ENCODE measurements at regions not wholly inside any gene's neighbourhood (a gene's known extent, or its start where the extent isn't known, plus 50 kb on each side); places are given as distances from the start of the nearest gene placed in this dataset.

GRCh38 chr6:120993929-120994572 lies 340.2 kb downstream of the TBC1D32 start:
- no peak for TF ChIP-seq CTCF (IDR thresholded peaks at IDR 0.05; ENCODE audit: insufficient read depth, low read length)
- DNase-seq (ENCODE audit: low read depth): no peak
- no peak overlapping the region for H3K4me3 ChIP-seq (ENCODE audit: low read depth, low read length)

GRCh38 chr6:120992257-120992656 lies 342.0 kb downstream of the TBC1D32 start:
- DNase-seq (ENCODE audit: low read depth): no peak
- no peak for TF ChIP-seq CTCF (IDR thresholded peaks at IDR 0.05; ENCODE audit: insufficient read depth, low read length)
- no peak overlapping the region for H3K4me3 ChIP-seq (ENCODE audit: low read depth, low read length)

- no peak for TF ChIP-seq CTCF (IDR thresholded peaks at IDR 0.05; ENCODE audit: insufficient read depth, low read length)
These were observed 343.4 kb downstream of the TBC1D32 start for GRCh38 chr6:120990866-120991265.

GRCh38 chr6:120981835-120982234 lies 352.4 kb downstream of the TBC1D32 start:
- TF ChIP-seq CTCF (IDR thresholded peaks at IDR 0.05; ENCODE audit: insufficient read depth, low read length): no peak
- no peak for DNase-seq (ENCODE audit: low read depth)
- H3K4me3 ChIP-seq (ENCODE audit: low read depth, low read length): no peak overlapping the region

More at GRCh38 chr6:120990866-120991265, 343.4 kb downstream of the TBC1D32 start:
- H3K4me3 ChIP-seq (ENCODE audit: low read depth, low read length): no peak overlapping the region
- DNase-seq (ENCODE audit: low read depth): no peak

GRCh38 chr6:120966321-120966720 lies 368.0 kb downstream of the TBC1D32 start:
- DNase-seq (ENCODE audit: low read depth): no peak
- TF ChIP-seq CTCF (IDR thresholded peaks at IDR 0.05; ENCODE audit: insufficient read depth, low read length): no peak
- H3K4me3 ChIP-seq (ENCODE audit: low read depth, low read length): no peak overlapping the region

GRCh38 chr6:120965814-120966213 lies 368.5 kb downstream of the TBC1D32 start:
- H3K4me3 ChIP-seq (ENCODE audit: low read depth, low read length): no peak overlapping the region
- no peak for DNase-seq (ENCODE audit: low read depth)
- TF ChIP-seq CTCF (IDR thresholded peaks at IDR 0.05; ENCODE audit: insufficient read depth, low read length): no peak

- no peak for TF ChIP-seq CTCF (IDR thresholded peaks at IDR 0.05; ENCODE audit: insufficient read depth, low read length)
- DNase-seq (ENCODE audit: low read depth): no peak
- H3K4me3 ChIP-seq (ENCODE audit: low read depth, low read length): no peak overlapping the region
These were observed 373.5 kb downstream of the TBC1D32 start for GRCh38 chr6:120960761-120961160.

Data from fibroblast of the aortic adventitia (primary cell).